NCI-H526 (cell line): ENCODE measurements at regions not wholly inside any gene's neighbourhood (a gene's known extent, or its start where the extent isn't known, plus 50 kb on each side); places are given as distances from the start of the nearest gene placed in this dataset.
"Not testable (repeated sequence)": the region's sequence is repeated elsewhere in the genome, so short reads cannot be mapped to it uniquely, and the experiment has no call there.

Source experiments
- DNase-seq, 2 experiments: peaks; one replicate each; lab custom pipeline; 2025; lab: John Stamatoyannopoulos, UW

GRCh38 chr9:21695874-21696341, 106.5 kb upstream of the MTAP start:
- no peak for DNase-seq

- peak in 1 of 2 experiments; percentile 9 for DNase-seq
Measured at GRCh38 chr9:21696411-21696871, 106.0 kb upstream of the MTAP start.

GRCh38 chr9:21708260-21708711, 94.2 kb upstream of the MTAP start:
- DNase-seq = no peak

DNA sequence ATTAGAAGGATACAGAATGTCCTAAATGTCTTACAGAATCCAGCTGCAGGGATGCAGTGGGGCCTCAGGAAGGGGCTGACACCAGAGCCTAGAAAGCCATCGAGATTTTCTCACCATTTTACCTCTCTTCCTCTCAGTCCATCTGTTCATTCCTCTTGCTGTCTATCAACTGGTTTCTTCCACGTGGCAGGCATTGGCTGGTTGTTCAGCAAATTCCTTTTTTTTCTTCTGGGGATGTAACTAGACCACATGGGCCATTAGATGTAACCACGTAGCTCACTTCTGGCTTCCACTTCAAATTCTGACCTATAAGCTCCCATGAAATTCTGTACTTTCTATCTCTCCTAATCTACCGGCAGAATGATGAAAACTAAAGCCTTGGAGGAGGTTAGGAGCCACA, 93.6 kb upstream of the MTAP start:
- no peak for DNase-seq

DNA sequence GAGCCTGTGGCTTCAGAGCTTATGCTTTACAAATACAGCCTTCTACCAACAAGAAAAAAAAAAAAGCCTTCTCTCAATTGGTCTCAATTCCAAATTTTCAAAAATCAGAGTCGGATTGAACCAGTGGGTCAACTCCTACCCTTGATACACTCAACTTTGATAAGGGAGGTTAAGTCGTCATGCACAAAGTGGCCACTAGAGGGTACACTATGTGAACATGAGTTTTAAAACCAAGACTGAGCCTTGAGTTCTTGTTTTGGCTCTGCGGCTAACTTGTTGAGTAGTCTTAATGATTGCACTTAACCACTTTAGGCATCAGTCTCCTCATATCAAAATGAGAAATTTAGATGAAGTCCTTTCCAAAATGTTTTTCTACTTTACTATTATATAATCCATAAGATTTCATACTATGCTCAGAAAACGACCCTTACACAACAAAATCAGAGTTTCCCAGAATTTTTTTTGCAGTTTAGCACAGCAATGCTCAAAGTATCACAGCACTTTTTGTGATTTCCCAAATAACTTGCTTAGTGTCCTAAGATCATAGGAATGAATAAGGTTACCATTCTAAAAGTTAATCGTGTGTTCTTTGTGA, 92.9 kb upstream of the MTAP start:
- DNase-seq = peak; percentile 28 to 64

DNA sequence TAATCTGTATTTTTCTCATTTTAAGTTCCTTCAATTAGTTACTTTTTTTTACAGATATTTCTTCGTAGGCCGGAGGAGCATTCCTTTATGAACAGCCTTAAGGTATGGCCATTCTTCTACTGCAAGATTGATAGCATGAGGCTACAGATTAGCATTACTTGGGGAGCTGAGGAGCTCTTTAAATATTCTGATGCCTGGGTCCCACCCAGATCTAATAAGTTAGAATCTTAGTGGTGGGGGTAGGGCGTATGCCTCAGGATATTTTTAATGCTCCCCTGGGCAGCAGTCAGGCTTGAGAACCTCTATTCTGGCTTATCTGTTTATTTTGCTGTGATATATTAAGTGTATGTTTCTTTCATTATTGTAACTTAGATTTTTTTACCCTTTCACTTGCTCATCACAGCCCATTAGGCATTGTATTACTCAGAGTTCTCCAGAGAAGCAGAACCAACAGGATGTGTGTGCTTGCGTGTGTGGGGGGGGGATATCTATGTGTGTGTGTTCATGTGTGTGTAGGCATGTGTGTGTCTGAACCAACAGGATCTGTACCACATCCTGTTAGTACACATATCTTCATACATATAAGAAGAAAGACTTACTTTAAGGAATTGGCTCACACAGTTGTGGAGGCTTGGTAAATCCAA, 91.8 kb upstream of the MTAP start:
- no peak for DNase-seq

DNA sequence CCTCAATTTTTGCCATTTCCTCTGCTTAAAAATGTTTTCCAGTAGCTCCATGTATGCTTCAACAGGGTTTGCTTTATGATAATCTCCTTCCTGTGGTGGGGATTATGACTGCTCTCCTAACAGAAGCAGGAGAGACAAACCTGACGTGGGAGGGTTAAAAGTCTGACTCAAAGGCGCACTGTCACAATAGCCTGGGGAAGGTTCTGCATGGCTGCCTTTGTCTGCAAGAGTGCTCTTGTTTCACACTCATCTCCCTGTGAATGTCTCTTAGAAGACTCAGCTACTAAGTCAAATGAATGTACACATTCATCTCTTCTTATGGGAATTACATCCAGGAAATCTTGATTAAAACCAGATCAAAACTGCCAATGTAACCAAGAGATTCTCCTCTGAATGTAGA, 90.9 kb upstream of the MTAP start:
- DNase-seq = no peak

- no peak for DNase-seq
Measured at GRCh38 chr9:21715408-21715807, 87.0 kb upstream of the MTAP start.

DNA sequence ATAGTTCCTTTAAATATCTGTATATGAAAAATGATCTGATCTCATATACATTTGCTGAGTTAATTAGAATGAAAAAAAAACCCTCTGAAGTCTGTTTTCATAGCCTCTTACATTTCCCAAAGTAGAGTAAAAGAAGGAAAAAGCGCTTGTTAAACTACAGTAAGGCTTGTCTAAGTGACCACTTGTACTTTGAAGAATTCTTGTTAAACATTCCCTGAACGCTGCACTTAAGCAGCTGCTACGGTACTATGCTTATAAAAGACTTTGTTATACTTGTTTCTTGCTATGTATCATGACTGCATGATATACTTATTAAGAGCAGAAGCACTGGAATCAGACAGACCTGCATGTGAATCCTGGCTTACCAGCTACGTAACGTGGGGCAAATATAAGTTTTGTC, 81.7 kb upstream of the MTAP start:
- no peak for DNase-seq

- DNase-seq = not testable (repeated sequence)
Measured at GRCh38 chr9:21727411-21727810, 75.0 kb upstream of the MTAP start.

- no peak for DNase-seq
Measured at GRCh38 chr9:21728781-21729180, 73.7 kb upstream of the MTAP start.

DNA sequence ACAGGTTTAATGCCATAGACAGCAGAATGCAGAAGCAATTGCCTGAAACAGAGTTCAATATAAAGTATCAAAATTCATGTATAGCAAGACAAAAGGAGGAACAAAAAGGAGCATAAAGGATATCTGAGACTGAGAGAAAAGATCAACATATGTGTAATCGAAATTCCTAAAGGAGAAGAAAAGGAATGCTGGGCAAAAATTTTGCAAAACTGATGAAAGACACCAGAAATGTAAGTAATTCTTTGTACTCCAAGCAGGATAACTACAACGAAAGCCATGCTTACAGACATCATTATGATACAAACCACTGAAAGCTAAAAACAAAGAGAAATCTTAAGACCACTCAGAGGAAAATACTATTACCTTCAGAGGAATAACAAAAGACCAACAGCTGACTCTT, 72.8 kb upstream of the MTAP start:
- no peak for DNase-seq

DNA sequence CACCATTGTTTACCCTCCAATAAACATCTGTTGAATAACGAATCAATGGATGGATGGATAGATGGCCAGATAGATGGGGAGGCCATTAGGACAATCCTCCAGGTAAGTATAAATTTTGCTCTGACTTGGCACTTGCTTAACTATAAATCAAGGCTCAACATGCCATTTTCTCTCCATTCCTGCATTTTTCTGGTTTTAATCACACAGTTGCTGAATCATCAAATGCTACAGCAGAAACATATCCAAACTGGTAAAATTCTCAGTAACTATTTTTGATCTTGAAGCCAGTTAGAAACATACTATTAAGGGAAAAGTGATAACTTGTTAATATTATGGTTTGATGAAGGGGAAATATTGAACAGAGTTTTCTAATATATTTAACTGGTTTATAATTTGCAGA, 71.5 kb upstream of the MTAP start:
- no peak for DNase-seq

DNA sequence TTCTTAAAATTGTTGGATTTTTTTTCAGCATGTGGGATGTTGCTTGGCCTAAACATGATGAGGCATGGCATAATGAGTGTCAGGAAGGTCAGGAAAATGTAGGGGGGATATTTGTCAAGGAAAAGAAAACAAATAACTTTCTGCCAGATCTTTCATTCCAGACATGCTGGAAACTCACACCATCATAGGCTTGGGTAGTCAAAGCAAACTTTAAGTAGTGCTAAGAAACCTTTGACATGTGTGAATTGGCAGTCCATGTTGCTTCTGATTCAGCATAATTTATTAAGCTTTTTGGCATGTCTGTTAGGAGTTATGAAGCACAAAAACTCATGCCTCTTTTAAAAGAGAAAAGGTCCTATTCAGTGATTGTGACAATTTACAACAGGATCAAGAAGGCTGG, 61.3 kb upstream of the MTAP start:
- DNase-seq = no peak

- DNase-seq = no peak
Measured at GRCh38 chr9:21744320-21744719, 58.1 kb upstream of the MTAP start.

- DNase-seq = no peak
Measured at GRCh38 chr9:21744841-21745240, 57.6 kb upstream of the MTAP start.

GRCh38 chr9:21746550-21746949, 55.9 kb upstream of the MTAP start:
- DNase-seq = no peak

DNA sequence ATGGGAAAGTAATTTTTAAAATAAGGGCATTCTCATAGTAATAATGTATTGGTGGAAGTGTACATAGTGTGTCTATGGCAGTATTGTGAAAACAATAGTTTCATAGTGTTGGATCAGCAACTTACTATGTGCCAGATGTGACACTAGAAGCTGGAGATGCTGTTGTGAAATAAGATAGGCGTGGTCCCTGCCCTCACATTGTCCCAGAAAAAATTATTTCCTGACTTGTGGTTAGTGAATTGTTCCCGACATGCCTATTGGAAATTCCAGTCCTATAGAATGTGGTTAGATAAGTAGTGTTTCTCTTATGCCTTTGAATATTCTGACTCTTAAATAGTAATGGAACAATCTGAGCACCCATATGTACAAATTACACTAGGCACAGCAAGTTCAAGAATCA, 55.3 kb upstream of the MTAP start:
- no peak for DNase-seq

DNA sequence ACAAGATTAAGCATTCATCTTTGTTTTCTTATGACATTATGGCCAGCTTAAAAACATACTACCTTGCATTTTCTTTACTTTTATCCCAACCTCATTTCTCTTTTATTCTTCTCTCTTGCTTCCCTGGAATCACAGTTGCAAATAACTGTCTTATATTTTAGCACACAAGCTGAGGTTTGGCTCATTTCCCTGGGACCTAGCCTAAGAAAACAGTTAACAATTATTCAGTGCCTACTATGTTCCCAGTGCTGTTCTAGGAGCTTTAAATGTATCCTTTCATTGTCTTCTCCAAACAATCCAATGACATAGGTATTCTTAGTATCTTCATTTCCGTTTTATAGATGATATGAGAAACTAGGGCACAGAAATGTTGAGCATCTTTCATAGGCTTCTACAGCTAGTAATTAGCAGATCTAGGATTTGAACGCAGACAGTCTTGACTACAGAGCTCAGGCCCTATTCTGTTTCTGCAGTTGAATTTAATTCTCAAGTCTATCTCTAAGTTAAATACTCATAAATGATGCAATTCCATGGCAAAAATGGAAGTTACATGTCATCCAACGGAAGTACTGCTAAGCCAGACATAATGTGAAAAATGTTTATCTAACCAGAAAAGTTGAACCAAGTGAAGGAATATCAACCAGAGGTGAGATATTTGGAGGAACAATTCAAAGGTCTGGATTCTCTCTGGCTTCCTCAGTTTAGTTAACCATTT, 52.3 kb upstream of the MTAP start:
- DNase-seq = no peak

DNA sequence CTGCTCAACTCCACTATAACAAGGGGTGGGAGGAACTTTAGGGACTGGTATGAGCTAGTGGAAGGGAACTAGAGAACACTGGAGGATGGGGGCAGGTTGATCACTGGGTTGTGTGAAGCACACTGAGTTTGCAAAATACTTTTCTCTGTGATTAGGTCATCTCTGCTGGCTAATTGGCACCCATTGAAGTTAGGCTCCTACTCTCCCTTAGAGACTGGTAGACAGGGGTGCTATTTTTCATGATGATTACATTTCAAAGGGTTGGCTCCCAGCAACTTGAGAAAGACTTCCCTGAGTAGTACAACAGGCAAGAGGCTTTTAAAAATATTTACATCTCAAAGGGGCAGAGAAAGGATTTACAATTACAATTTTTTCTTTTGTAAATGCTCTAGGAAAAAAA, 50.4 kb upstream of the MTAP start:
- DNase-seq = no peak
